ENCODE measurements at regions not wholly inside any gene's neighbourhood (a gene's known extent, or its start where the extent isn't known, plus 50 kb on each side); places are given as distances from the start of the nearest gene placed in this dataset.

- no peak overlapping the region for H3K4me3 Mint-ChIP-seq (ENCODE audit: unreplicated experiment)
- H3K27ac Mint-ChIP-seq (ENCODE audit: unreplicated experiment) = no peak overlapping the region
- FAIRE-seq (no peak), DNase-seq (ENCODE audit: low read depth) (no peak)
- Histone ChIP-seq H2AFZ (ENCODE audit: low read depth, low read length) (no peak overlapping the region), H3K27me3 (ENCODE audit: insufficient read depth, low read length) (no peaks in the 10 kb centered on the region), H3K36me3 (ENCODE audit: insufficient read depth, low read length) (no peaks in the 10 kb centered on the region), H3K9ac (ENCODE audit: low read length) (no peak overlapping the region), H3K4me2 (ENCODE audit: low read length) (no peak overlapping the region), H3K27ac (ENCODE audit: low read depth, low read length) (no peak overlapping the region), H3K9me3 (ENCODE audit: insufficient read depth, low read depth, low read length) (peaks cover 7% of the 10 kb centered on the region), H3K79me2 (ENCODE audit: insufficient read depth, low read length) (no peaks in the 10 kb centered on the region), H3K4me3 (ENCODE audit: insufficient read depth, low read depth, low read length) (no peak overlapping the region), H3K4me1 (ENCODE audit: insufficient read depth, low read length) (no peaks in the 10 kb centered on the region), H4K20me1 (ENCODE audit: insufficient read depth, low read length) (no peaks in the 10 kb centered on the region)
- H3K4me1 Mint-ChIP-seq (ENCODE audit: low read depth, unreplicated experiment) = peaks cover 8% of the 10 kb centered on the region
- peaks cover 4% of the 10 kb centered on the region for H3K27me3 Mint-ChIP-seq (ENCODE audit: low read depth, unreplicated experiment)
- H3K36me3 Mint-ChIP-seq (ENCODE audit: low read depth, unreplicated experiment) = no peaks in the 10 kb centered on the region
- TF ChIP-seq, protein P1, sequence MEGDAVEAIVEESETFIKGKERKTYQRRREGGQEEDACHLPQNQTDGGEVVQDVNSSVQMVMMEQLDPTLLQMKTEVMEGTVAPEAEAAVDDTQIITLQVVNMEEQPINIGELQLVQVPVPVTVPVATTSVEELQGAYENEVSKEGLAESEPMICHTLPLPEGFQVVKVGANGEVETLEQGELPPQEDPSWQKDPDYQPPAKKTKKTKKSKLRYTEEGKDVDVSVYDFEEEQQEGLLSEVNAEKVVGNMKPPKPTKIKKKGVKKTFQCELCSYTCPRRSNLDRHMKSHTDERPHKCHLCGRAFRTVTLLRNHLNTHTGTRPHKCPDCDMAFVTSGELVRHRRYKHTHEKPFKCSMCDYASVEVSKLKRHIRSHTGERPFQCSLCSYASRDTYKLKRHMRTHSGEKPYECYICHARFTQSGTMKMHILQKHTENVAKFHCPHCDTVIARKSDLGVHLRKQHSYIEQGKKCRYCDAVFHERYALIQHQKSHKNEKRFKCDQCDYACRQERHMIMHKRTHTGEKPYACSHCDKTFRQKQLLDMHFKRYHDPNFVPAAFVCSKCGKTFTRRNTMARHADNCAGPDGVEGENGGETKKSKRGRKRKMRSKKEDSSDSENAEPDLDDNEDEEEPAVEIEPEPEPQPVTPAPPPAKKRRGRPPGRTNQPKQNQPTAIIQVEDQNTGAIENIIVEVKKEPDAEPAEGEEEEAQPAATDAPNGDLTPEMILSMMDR (IDR thresholded peaks at IDR 0.05; ENCODE audit: insufficient read depth, low read depth, low read length) = no peak
- TF ChIP-seq EZH2 (IDR thresholded peaks at IDR 0.05; ENCODE audit: insufficient read depth, low read length) = no peak
- peaks cover 9% of the 10 kb centered on the region for H3K9me3 Mint-ChIP-seq (ENCODE audit: unreplicated experiment)
These were observed 672.9 kb downstream of the BCL11B start for GRCh38 chr14:98599082-98599481.

DNA sequence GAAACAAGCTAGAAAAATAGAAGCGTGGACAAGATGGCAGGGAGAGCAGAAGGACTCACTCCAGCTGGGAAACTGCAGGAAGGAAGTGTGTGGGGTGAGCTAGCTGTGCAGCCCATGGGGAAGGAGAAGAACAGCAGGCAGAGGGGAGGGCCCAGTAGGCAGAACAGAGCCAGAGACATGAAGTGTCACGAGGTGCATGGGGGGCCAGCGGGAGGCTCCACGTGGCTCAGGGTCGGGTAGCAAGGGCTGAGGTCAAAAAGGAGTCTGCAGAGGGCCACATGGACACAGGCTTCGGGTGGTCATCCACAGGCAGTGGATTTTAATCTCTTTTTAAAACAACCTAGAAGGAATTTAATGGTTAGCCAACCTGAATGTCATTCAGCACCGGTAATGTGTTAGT, 669.0 kb downstream of the BCL11B start:
- Mint-ChIP-seq H3K36me3 (ENCODE audit: low read depth, unreplicated experiment) (no peaks in the 10 kb centered on the region), H3K27ac (ENCODE audit: unreplicated experiment) (peak overlapping the region; percentile 55), H3K27me3 (ENCODE audit: low read depth, unreplicated experiment) (peaks cover 17% of the 10 kb centered on the region), H3K4me1 (ENCODE audit: low read depth, unreplicated experiment) (peaks cover 8% of the 10 kb centered on the region), H3K4me3 (ENCODE audit: unreplicated experiment) (no peak overlapping the region), H3K9me3 (ENCODE audit: unreplicated experiment) (peaks cover 1% of the 10 kb centered on the region)
- Histone ChIP-seq H2AFZ (ENCODE audit: low read depth, low read length) (no peak overlapping the region), H3K79me2 (ENCODE audit: insufficient read depth, low read length) (no peaks in the 10 kb centered on the region), H3K27ac (ENCODE audit: low read depth, low read length) (no peak overlapping the region), H3K9me3 (ENCODE audit: insufficient read depth, low read depth, low read length) (no peaks in the 10 kb centered on the region), H3K27me3 (ENCODE audit: insufficient read depth, low read length) (no peaks in the 10 kb centered on the region), H3K4me2 (ENCODE audit: low read length) (no peak overlapping the region), H3K9ac (ENCODE audit: low read length) (no peak overlapping the region), H3K4me1 (ENCODE audit: insufficient read depth, low read length) (no peaks in the 10 kb centered on the region), H3K4me3 (ENCODE audit: insufficient read depth, low read depth, low read length) (no peak overlapping the region), H4K20me1 (ENCODE audit: insufficient read depth, low read length) (no peaks in the 10 kb centered on the region), H3K36me3 (ENCODE audit: insufficient read depth, low read length) (no peaks in the 10 kb centered on the region)
- no peak for DNase-seq (ENCODE audit: low read depth)
- no peak for FAIRE-seq
- TF ChIP-seq, protein P1 (IDR thresholded peaks at IDR 0.05; ENCODE audit: insufficient read depth, low read depth, low read length) = no peak
- no peak for TF ChIP-seq EZH2 (IDR thresholded peaks at IDR 0.05; ENCODE audit: insufficient read depth, low read length)

- no peak overlapping the region for H3K27ac ChIP-seq (ENCODE audit: low read depth, low read length)
- TF ChIP-seq, protein P1 (IDR thresholded peaks at IDR 0.05; ENCODE audit: insufficient read depth, low read depth, low read length) = no peak
- no peak for TF ChIP-seq EZH2 (IDR thresholded peaks at IDR 0.05; ENCODE audit: insufficient read depth, low read length)
- no peak overlapping the region for H3K9ac ChIP-seq (ENCODE audit: low read length)
- Mint-ChIP-seq H3K27ac (ENCODE audit: unreplicated experiment) (no peak overlapping the region), H3K9me3 (ENCODE audit: unreplicated experiment) (peaks cover 1% of the 10 kb centered on the region), H3K4me1 (ENCODE audit: low read depth, unreplicated experiment) (peaks cover 8% of the 10 kb centered on the region), H3K27me3 (ENCODE audit: low read depth, unreplicated experiment) (peaks cover 29% of the 10 kb centered on the region), H3K4me3 (ENCODE audit: unreplicated experiment) (no peak overlapping the region), H3K36me3 (ENCODE audit: low read depth, unreplicated experiment) (no peaks in the 10 kb centered on the region)
- H3K4me1 ChIP-seq (ENCODE audit: insufficient read depth, low read length) = no peaks in the 10 kb centered on the region
- no peak overlapping the region for H2AFZ ChIP-seq (ENCODE audit: low read depth, low read length)
- H3K9me3 ChIP-seq (ENCODE audit: insufficient read depth, low read depth, low read length) = no peaks in the 10 kb centered on the region
- FAIRE-seq (no peak), DNase-seq (ENCODE audit: low read depth) (no peak)
- no peaks in the 10 kb centered on the region for H3K36me3 ChIP-seq (ENCODE audit: insufficient read depth, low read length)
- H3K27me3 ChIP-seq (ENCODE audit: insufficient read depth, low read length) = no peaks in the 10 kb centered on the region
- no peaks in the 10 kb centered on the region for H3K79me2 ChIP-seq (ENCODE audit: insufficient read depth, low read length)
- no peak overlapping the region for H3K4me2 ChIP-seq (ENCODE audit: low read length)
- H4K20me1 ChIP-seq (ENCODE audit: insufficient read depth, low read length) = no peaks in the 10 kb centered on the region
- H3K4me3 ChIP-seq (ENCODE audit: insufficient read depth, low read depth, low read length) = no peak overlapping the region
These were observed 667.0 kb downstream of the BCL11B start for GRCh38 chr14:98605043-98605442.

Measured in astrocyte (in vitro differentiated cells and primary cell).